A673 (cell line): ENCODE measurements at regions not wholly inside any gene's neighbourhood (a gene's known extent, or its start where the extent isn't known, plus 50 kb on each side); places are given as distances from the start of the nearest gene placed in this dataset.

Experiments used
- CTCF ChIP-seq: fragments of 300-800, 200-600 bp; sonication (generic); conservative IDR thresholded peaks from 2 replicates; pipeline ENCODE4 v1.5.1; 2017; ENCODE audit warnings: low read depth, mild to moderate bottlenecking, antibody characterized with exemption, low read length, moderate library complexity, mixed read lengths
- EZH2 ChIP-seq: fragments of 200-600 bp; sonication (generic); IDR thresholded peaks from 2 replicates; pipeline ENCODE4 v1.6.1; 2017; ENCODE audit warnings: borderline replicate concordance, low read depth, mild to moderate bottlenecking, mixed read lengths, antibody characterized with exemption, low read length; ENCODE audit not compliant: poor library complexity, severe bottlenecking

- no peak for TF ChIP-seq CTCF
- no peak for TF ChIP-seq EZH2
These were observed 883.0 kb upstream of the SEMA6A start for GRCh38 chr5:117457656-117458055.
